ENCODE measurements at regions not wholly inside any gene's neighbourhood (a gene's known extent, or its start where the extent isn't known, plus 50 kb on each side); places are given as distances from the start of the nearest gene placed in this dataset.

- H3K4me3 ChIP-seq (ENCODE audit: low read length), result no peak overlapping the region
- DNase-seq (ENCODE audit: low read depth), result peak; percentile 81
- TF ChIP-seq, protein P1, sequence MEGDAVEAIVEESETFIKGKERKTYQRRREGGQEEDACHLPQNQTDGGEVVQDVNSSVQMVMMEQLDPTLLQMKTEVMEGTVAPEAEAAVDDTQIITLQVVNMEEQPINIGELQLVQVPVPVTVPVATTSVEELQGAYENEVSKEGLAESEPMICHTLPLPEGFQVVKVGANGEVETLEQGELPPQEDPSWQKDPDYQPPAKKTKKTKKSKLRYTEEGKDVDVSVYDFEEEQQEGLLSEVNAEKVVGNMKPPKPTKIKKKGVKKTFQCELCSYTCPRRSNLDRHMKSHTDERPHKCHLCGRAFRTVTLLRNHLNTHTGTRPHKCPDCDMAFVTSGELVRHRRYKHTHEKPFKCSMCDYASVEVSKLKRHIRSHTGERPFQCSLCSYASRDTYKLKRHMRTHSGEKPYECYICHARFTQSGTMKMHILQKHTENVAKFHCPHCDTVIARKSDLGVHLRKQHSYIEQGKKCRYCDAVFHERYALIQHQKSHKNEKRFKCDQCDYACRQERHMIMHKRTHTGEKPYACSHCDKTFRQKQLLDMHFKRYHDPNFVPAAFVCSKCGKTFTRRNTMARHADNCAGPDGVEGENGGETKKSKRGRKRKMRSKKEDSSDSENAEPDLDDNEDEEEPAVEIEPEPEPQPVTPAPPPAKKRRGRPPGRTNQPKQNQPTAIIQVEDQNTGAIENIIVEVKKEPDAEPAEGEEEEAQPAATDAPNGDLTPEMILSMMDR (conservative IDR thresholded peaks at IDR 0.05; ENCODE audit: low read depth, low read length), result no peak
Measured at GRCh38 chr6:140670021-140670420, 1295.6 kb upstream of the CITED2 start.

DNA sequence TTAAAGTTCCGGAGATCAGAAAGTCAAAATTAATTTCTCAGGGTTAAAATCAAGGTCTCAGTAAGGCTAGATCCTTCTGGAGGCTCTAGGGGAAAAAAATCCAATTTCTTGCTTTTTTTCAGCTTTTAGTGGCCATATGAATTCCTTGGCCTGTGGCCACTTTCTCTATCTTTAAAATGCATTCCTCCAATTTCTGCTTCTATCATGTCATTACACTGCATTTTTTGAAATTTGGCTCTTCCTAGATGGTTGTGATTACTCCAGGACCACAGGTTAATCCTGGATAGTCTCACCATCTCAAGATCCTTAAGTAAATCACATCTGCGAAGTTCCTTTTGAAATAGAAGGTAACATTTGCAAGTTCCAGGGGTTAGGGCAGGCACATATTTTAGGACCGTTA, 1294.9 kb upstream of the CITED2 start:
- no peak overlapping the region for H3K4me3 ChIP-seq (ENCODE audit: low read length)
- TF ChIP-seq, protein P1 (conservative IDR thresholded peaks at IDR 0.05; ENCODE audit: low read depth, low read length), result no peak
- no peak for DNase-seq (ENCODE audit: low read depth)

DNA sequence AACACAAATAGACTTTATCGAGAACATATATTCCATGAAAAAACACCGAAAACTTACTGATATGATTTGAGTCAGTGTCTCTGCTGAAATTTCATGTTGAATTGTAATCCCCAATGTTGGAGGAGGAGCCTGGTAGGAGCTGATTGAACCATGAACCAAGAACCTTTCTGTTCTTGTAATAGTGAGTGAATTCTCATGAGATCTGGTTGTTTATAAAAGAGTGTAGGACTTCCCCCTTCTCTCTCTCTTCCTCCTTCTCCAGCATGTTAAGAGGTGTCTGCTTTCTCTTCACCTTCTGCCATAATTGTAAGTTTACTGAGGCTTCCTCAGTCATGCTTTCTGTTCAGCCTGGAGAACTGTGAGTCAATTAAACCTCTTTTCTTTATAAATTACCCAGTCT, 1289.3 kb upstream of the CITED2 start:
- no peak for DNase-seq (ENCODE audit: low read depth)
- TF ChIP-seq, protein P1 (conservative IDR thresholded peaks at IDR 0.05; ENCODE audit: low read depth, low read length), result no peak
- H3K4me3 ChIP-seq (ENCODE audit: low read length), result no peak overlapping the region

- no peak overlapping the region for H3K4me3 ChIP-seq (ENCODE audit: low read length)
- no peak for DNase-seq (ENCODE audit: low read depth)
- TF ChIP-seq, protein P1 (conservative IDR thresholded peaks at IDR 0.05; ENCODE audit: low read depth, low read length), result no peak
Measured at GRCh38 chr6:140663094-140663493, 1288.6 kb upstream of the CITED2 start.

- no peak overlapping the region for H3K4me3 ChIP-seq (ENCODE audit: low read length)
- TF ChIP-seq, protein P1 (conservative IDR thresholded peaks at IDR 0.05; ENCODE audit: low read depth, low read length), result no peak
- no peak for DNase-seq (ENCODE audit: low read depth)
Measured at GRCh38 chr6:140661691-140662090, 1287.2 kb upstream of the CITED2 start.

- TF ChIP-seq, protein P1 (conservative IDR thresholded peaks at IDR 0.05; ENCODE audit: low read depth, low read length), result no peak
Measured at GRCh38 chr6:140660295-140660694, 1285.8 kb upstream of the CITED2 start.

GRCh38 chr6:140653972-140654371, 1279.5 kb upstream of the CITED2 start:
- no peak overlapping the region for H3K4me3 ChIP-seq (ENCODE audit: low read length)
- DNase-seq (ENCODE audit: low read depth), result no peak
- TF ChIP-seq, protein P1 (conservative IDR thresholded peaks at IDR 0.05; ENCODE audit: low read depth, low read length), result no peak

More at GRCh38 chr6:140660295-140660694, 1285.8 kb upstream of the CITED2 start:
- no peak for DNase-seq (ENCODE audit: low read depth)
- no peak overlapping the region for H3K4me3 ChIP-seq (ENCODE audit: low read length)
